ENCODE measurements at regions not wholly inside any gene's neighbourhood (a gene's known extent, or its start where the extent isn't known, plus 50 kb on each side); places are given as distances from the start of the nearest gene placed in this dataset.
"Not testable (repeated sequence)": the region's sequence is repeated elsewhere in the genome, so short reads cannot be mapped to it uniquely, and the experiment has no call there.

DNA sequence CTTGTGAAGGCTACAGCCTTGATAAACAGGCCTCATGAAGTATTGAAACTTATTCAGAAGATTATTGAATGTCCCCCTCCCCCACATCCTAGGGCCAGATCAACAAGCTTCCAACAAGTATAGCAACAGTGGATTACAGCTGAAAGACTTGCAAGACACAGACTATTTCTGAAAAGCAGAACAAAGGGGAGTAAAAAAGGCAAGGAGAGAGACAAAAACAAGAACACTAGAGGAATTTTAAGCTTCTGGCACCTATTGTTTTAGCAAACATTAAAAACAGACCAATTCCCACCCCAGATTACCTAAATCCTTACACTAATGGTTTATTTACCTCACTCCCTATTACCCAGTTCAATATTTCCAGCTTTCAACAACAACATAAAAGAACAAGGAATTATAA lies 446.3 kb upstream of the FSTL5 start:
- no peak for DNase-seq

DNA sequence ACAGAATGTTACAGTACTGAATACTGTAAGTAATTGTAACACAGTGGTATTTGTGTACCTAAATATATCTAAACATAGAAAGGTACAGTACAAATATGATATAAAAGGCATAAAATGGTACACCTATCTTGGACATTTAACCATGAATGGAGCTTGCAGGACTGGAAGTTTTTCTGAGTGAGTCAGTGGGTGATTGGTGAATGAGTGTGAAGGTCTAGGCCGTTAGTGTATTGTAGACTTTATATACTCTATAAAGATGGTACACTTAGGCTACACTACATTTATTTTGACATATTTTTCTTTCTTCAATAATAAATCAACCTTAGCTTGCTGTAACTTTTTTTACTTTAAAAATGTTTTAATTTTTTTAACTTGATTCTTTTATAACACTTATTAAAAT lies 422.5 kb upstream of the FSTL5 start:
- DNase-seq: no peak

DNA sequence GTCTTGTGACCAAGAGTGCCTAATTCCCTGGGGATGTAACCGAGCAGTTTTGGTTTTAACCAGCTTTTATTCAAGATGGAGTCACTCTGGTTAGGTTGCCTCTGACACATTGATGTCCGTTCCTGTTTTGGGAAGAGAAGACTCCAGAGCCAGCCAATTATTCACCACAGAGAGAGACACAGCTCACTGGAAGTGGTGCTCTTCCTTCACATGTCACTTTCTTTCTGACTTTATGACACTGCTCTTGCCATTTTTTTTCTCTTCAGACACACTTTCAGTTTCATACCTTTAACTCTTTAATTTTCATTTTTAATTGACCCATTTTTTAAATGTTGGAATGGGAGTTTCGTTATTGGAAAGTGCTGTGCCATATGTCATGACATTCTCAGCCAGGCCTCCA lies 418.4 kb upstream of the FSTL5 start:
- DNase-seq: no peak

DNA sequence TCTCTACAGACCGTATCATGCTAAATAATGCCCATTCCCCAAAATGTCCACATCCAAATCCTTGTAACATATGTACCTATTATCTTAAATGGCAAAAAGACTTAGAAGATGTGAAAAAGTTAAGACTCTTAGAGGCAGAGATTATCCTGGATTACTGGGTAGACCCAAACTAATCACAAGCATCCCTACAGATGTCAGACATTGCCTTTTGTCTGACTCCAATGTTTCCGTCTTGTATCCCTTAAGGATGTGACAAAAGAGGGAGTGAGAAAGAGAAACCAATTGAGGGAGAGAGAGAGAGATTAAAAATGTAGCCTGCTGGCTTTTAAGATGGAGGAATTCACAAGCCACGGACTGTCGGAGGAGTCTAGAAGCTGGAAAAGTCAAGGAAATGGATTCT lies 401.9 kb upstream of the FSTL5 start:
- no peak for DNase-seq

DNA sequence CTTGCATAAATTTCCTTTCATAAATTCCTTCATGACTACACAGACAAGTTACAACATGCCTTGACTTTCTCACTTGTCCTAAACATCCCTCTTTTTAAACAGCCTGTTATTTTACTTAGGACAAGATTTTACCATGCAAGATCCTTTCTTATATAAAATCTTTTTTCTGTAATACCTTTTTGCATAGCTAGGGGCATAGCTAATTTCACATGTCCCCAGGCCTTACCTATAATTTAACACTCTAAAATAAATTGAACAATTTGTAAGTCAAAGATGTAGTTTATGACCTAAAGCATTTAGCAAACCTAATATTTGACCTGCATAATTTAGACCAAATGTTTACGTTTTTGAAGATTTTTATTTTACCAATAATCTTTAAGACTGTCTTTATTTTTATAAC lies 396.3 kb upstream of the FSTL5 start:
- DNase-seq: no peak

DNA sequence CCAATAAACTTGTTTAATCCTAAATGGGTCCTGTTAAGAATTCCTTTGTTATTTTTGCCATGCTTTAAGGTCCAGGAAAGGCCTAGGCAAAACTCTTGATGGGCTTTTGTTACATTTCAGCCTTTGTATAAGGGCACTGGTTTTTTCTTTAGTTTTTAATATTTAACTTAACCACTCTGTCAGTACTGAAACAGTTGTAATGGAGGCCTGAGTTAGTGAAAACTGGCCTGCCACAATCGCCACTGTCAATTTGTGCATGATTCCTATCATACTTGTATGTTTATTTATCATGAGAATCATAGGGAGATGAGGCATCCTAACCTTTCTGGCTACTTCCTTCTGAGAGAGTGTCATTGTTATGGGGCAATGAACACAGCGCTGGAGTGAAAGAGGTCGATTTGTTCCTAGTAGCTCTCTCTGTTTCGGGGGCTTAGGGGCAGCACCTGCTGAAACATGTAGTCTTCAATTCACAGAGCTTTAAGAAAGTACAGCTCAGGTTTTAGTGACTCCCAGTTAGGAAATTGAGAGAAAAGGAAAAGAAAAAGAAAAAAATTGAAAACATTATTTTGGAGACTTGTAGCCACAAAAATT lies 393.8 kb upstream of the FSTL5 start:
- DNase-seq: no peak

DNA sequence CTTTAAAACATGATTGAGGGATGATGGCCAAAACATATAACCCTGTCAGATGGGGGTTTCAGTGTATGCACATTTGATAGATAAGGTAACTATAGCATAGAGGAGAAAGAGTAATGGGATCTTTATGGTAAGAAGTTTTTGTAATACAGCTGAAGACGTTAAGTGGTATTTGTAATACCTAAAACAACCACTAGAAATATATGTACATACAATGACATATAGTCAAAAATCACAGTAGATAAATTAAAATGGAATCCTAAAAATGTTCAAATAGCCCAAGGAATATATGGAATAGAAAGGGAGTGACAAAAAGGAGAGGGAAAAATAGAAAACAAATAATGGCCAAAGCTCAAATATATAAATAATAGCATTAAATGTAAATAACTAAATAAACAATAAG lies 371.3 kb upstream of the FSTL5 start:
- no peak for DNase-seq

DNA sequence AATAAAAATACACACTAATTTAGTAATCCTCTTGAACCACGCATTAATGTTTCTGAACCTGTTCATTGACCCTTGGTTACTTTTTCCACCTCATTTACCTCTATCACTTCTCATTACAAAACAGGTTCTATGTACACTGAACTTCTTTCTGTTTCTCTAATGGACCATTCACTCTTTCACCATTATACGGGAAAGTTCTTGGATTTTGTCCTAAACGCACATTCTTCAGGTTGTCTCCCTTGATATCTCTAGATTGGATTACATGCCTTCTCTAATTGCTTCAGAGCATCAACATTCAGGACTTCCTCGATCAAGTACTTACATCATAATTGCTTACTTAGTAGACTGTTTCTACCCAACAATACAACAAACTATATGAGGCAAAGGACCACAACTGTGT lies 359.4 kb upstream of the FSTL5 start:
- DNase-seq: no peak

DNA sequence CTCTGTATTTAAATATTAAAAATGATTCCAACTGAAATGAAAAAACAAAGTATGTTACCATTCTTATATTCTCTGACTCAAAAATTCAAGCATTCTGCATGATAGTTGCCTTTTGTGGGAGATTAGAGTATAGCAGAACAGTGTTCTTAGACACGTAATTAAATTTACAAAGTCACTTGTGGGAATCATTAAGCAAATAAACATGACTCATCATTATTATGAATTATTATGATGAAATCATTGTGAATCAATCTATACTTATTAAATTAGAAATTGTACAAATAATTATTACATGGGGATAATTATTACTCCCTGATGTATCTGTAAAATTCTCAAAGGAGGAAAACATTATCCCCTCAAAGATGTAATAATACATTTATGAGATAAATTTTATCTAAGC lies 358.9 kb upstream of the FSTL5 start:
- DNase-seq: no peak

DNA sequence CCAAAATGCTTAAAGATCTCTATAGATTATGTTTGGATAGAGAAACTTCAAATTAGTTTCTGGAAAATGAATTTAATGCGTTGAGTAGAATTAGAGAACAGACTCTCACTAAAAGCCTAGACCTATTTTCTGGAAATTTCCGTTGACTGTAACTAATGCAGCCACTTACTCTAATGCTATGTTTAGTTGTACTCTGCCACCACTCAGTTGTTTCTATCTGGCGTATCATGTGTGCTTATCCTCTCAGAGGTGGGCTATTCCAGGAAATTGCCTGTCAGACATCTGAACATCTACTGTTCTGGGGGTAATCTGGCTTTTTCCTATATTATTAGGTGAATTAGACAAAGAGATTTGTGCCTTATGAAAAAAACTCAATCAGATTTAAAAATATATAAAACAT lies 347.1 kb upstream of the FSTL5 start:
- DNase-seq: no peak

DNA sequence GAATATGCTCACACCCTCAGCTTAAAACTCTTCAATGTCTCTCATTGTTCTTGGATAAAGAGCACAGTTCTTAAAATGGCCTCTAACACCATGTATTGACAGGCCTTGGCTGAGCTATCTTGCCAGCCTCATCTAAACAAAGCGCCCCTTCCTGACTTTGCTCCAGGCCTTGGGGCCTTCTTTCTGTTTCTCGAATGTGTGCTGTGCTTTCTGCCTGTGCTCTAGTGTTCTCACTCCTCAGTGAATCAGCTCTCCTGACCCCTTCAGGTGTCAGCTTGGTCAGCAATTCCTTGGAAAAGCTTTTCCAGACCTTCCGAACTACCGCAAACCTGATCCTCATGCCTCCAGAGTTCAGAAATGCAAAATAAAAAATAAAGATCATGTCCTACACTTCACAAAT lies 346.3 kb upstream of the FSTL5 start:
- no peak for DNase-seq

DNA sequence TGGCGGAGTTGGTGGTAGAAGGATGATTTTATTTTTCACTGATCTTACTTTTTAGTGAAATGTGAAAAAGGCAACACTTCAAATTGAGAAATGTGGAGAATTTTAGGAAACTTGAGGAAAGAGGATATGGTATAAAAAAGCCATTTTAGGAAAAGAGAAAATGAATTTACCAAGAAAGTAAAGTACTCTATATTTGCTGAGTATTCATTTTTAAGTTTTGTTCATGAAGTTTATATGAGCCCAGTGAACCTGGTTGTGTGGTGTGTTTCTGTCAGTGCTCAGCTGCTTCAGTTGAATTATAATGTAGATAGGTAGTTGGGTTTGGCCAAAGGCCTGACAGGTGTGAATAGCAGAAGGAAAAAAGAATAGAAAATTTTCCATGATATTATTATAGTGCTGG lies 345.5 kb upstream of the FSTL5 start:
- no peak for DNase-seq

DNA sequence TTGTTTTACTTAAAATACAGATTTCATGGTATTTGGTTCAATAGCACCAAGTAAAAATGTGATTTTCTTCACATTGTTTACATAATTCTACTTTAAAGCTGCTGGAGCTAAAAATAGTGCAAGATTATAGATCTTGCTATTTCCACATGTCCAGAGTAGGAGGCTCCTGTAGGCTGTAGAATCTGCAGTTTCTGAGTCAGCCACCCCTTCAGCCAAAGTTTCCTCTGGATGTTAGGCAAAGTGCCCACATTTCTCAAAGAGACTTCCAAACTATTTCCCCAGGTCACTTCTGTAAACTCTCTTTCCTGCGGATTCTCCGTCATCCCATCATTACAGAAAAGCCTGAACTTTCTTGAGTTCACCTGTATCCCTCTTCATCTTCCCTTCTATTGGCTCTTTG lies 342.5 kb upstream of the FSTL5 start:
- no peak for DNase-seq

DNA sequence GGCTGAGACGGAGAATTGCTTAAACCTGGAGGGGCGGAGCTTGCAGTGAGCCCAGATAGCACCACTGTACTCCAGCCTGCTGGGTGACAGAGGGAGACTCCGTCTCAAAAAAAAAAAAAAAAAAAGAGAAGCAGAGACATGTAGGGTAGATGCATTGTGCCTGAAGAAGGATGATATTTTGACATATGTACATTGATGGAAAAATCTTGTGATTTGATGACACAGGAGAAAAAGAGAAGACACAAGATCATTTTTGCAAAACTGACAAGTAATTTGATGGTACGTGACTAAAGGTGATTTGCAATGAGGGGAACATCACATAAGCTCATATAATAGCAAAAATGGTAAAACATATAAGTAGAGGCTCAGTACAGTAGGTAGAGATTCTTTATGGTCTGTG lies 340.1 kb upstream of the FSTL5 start:
- no peak for DNase-seq

DNA sequence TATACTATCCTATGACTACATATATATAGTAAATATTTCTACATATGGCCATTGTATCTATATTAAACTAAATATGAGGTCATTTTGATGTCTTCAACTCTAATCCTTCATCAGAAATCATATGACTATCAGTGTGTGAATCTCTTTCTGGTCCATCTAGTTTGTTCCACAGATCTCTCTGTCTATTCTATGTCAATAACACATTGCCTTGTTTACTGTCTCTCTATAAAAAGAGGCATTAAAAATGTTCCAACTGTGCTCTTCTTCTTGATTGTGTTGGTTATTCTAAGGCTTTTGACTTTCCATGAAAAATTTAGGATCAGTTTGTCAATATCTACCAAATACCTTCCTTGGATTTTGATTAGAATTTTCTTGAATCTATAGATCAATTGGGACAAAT lies 338.3 kb upstream of the FSTL5 start:
- DNase-seq: no peak

DNA sequence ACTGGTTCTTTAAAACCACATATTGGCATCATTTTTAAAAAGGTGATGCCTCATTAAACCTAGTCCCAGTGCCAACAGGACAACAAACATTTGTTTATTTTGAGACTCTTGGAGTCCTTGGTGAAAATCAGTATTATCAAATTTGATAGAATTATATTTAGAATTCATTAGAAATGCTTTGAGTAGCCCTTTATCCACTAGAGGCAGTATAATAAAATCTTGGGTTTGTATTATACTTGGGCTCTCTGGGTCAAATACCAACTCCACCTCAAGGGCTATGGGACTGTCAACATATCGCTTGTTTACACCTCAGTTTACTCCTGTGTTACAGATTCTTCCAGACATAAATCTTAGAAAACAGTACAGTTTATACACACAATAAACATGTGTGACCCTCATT lies 335.7 kb upstream of the FSTL5 start:
- DNase-seq: no peak

DNA sequence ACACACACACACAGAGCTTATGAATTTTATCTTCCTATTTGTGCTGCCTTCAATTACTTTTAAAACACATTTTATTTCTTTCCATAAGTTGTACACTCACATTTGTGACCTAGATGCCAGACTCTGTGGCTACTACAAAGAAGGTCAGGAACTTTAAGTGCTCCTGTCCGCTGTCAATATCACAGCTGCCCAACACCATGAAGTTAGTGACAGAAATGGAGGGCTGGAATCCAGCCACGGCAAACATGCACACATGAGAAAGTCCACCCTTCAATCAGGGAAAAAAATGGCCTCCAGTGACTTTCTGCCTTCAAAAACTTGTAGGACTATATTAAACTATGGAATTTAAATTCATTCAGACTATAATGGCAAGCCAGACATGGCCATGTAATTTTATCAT lies 334.4 kb upstream of the FSTL5 start:
- no peak for DNase-seq

DNA sequence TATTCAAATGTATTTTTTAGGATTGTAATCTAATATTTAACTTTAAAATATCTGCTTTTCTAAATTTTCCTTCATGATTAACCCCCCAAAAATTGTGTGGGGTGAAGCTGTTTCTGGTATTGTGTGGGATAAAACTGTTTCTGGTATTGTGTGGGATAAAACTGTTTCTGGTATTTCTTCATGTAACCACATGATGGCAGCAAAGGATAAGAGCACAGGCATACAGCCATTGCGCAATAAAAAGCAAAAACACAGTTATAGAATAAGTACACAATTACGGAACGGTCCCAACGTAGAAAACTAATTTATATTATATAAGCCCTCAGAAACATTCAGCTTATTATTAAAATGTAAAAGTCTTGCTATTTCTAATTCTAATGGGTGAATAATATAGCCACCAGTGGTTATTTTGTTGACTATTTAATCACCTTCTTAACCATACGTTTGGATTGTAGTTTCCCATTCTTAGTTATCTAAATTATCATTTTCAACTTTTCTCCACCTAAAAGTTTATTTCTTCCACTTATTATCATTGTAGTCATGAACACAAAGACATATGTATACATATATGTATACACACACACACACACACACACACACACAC lies 333.9 kb upstream of the FSTL5 start:
- DNase-seq: no peak

DNA sequence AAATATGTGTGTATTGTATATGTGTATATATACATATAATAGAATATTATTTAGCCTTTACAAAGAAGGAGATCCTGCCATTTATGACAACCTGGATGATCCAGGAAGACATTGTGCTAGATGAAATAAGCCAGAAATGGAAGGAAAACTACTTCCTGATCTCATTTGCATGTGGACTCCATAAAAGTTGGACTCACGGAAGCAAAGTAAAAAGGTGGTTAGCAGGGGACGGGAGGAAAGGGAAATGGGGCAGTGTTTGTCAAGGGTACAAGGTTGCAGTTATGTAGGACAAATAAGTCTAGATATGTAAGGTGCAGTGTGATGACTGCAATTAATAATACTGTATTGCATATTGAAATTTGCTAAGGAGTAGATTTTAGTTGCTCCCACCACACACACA lies 331.1 kb upstream of the FSTL5 start:
- DNase-seq: no peak

DNA sequence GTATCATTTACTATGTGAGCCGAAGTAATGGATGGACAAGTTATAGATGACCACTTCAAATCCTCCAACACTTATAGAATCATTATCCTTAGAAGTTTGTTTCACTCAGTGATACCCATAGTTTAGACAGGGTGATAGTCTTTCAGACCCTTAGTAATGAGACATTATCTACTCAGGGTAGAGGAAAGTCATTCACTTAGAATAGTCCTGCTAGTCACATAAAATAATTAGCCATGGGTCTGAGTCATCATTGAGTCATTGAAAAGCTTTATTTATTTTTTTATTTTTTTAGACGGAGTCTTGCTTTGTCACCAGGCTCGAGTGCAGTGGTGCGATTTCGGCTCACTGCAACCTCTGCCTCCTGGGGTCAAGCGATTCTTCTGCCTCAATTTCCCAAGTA lies 321.7 kb upstream of the FSTL5 start:
- DNase-seq: no peak

DNA sequence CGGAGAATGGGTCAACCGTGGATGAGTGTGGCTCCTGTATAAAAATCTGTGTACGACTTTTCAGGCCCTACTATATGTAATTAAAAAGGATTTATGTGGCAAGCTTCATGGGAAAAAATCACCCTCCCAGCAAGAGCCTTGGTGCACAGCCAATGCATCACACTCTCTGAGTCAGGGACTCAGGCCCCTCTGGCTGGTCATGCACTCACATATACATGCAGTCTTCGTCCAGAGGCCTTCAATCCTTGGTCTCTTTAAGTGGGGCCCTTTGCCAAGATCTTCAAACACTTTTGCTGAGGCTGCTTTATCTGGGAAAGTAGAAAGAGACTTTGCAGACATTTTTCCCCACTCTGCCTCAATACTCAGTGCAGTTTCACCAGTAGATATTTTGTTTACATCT lies 311.4 kb upstream of the FSTL5 start:
- DNase-seq: no peak

DNA sequence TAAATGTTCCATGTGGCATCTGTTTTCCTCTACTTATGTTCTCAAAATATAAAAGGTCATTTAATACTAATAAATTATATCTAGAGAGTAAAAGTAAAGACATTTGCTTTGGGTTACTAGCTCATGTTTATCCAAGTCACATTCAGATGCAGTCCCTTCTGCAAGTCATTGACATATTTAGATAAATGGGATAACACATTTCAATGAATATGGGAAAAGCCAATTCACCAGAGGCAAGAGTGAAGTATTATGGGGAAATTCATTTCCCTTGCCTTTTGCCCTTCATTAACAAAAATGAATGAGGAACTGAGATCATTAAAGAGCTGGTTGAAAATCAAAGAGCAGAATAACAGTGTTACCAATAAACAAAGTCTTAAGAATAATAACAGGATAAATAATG lies 306.2 kb upstream of the FSTL5 start:
- no peak for DNase-seq

DNA sequence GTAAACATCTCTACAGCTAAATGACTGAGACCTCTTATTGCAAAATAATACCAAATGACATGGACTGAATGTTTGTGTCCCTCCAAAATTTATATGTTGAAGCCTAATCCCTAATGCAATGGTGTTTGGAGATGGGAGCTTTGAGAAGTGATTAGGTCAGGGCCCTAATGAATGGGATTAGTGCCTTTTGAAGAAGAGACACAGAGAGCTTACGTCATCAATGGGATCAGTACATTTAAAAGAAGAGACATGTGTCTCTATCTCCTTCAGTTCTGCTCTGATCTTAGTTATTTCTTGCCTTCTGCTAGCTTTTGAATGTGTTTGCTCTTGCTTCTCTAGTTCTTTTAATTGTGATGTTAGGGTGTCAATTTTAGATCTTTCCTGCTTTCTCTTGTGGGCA lies 301.6 kb upstream of the FSTL5 start:
- not testable (repeated sequence) for DNase-seq

DNA sequence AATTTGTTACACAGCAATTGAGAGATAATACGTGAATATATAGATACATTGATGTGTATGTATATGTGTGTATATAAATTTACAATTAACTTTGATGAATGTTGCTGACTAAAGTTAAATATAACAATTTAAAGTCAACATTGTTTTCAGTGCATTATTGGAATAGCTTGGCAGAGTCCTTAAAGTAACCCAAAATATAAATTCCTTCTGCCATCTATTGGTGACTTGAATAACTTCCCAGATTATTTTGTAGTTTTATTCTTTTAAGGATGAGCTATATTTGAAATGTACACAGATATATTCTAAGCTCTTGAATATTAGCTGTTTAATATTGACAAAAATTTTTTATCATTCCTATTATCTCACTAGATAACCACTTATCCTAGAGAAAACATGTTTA lies 298.2 kb upstream of the FSTL5 start:
- DNase-seq: no peak

DNA sequence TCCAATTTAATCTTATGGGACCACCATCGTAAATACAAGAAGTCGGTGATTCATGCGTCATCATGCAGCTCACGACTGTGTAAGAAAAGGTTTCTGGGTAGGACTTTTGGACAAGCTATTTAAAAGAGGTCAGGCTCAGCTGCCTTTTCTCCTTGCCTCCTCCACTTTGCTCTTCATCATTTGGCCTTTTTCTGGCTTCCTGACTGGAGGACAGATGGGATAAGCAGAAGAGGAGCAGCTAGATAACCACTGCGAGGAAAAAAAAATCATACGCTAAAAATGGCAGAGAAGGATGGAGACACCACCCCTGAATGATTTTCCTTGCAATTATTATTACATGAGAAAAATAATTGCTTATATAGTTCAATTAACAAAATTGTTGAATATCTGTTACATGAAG lies 294.3 kb upstream of the FSTL5 start:
- no peak for DNase-seq
